ENCODE measurements at regions not wholly inside any gene's neighbourhood (a gene's known extent, or its start where the extent isn't known, plus 50 kb on each side); places are given as distances from the start of the nearest gene placed in this dataset.

- no peak for TF ChIP-seq CTCF (IDR thresholded peaks at IDR 0.05; ENCODE audit: borderline replicate concordance, insufficient read depth, low read depth, low read length)
These were observed 101.8 kb downstream of the BOD1 start for GRCh38 chr5:173514661-173515060.

GRCh38 chr5:173513521-173513991 lies 102.9 kb downstream of the BOD1 start:
- no peak for TF ChIP-seq CTCF (IDR thresholded peaks at IDR 0.05; ENCODE audit: borderline replicate concordance, insufficient read depth, low read depth, low read length)
- no peak overlapping the region for H3K4me3 ChIP-seq (ENCODE audit: low read depth, low read length)

More at GRCh38 chr5:173514661-173515060, 101.8 kb downstream of the BOD1 start:
- H3K4me3 ChIP-seq (ENCODE audit: low read depth, low read length) = no peak overlapping the region

- no peak overlapping the region for H3K4me3 ChIP-seq (ENCODE audit: low read depth, low read length)
- no peak for TF ChIP-seq CTCF (IDR thresholded peaks at IDR 0.05; ENCODE audit: borderline replicate concordance, insufficient read depth, low read depth, low read length)
These were observed 103.6 kb downstream of the BOD1 start for GRCh38 chr5:173512637-173513435.

- H3K4me3 ChIP-seq (ENCODE audit: low read depth, low read length) = no peak overlapping the region
- no peak for TF ChIP-seq CTCF (IDR thresholded peaks at IDR 0.05; ENCODE audit: borderline replicate concordance, insufficient read depth, low read depth, low read length)
These were observed 107.4 kb downstream of the BOD1 start for GRCh38 chr5:173509060-173509459.

- no peak overlapping the region for H3K4me3 ChIP-seq (ENCODE audit: low read depth, low read length)
- no peak for TF ChIP-seq CTCF (IDR thresholded peaks at IDR 0.05; ENCODE audit: borderline replicate concordance, insufficient read depth, low read depth, low read length)
These were observed 109.3 kb downstream of the BOD1 start for GRCh38 chr5:173507171-173507570.

GRCh38 chr5:173505634-173506033 lies 110.8 kb downstream of the BOD1 start:
- H3K4me3 ChIP-seq (ENCODE audit: low read depth, low read length) = no peak overlapping the region
- no peak for TF ChIP-seq CTCF (IDR thresholded peaks at IDR 0.05; ENCODE audit: borderline replicate concordance, insufficient read depth, low read depth, low read length)

GRCh38 chr5:173501922-173502321 lies 114.5 kb downstream of the BOD1 start:
- no peak overlapping the region for H3K4me3 ChIP-seq (ENCODE audit: low read depth, low read length)
- no peak for TF ChIP-seq CTCF (IDR thresholded peaks at IDR 0.05; ENCODE audit: borderline replicate concordance, insufficient read depth, low read depth, low read length)

All from GM12875 (cell line).